ENCODE measurements at regions not wholly inside any gene's neighbourhood (a gene's known extent, or its start where the extent isn't known, plus 50 kb on each side); places are given as distances from the start of the nearest gene placed in this dataset.

GRCh38 chr5:112106878-112107277 is 312.2 kb downstream of the EPB41L4A start:
- TF ChIP-seq, protein P1, sequence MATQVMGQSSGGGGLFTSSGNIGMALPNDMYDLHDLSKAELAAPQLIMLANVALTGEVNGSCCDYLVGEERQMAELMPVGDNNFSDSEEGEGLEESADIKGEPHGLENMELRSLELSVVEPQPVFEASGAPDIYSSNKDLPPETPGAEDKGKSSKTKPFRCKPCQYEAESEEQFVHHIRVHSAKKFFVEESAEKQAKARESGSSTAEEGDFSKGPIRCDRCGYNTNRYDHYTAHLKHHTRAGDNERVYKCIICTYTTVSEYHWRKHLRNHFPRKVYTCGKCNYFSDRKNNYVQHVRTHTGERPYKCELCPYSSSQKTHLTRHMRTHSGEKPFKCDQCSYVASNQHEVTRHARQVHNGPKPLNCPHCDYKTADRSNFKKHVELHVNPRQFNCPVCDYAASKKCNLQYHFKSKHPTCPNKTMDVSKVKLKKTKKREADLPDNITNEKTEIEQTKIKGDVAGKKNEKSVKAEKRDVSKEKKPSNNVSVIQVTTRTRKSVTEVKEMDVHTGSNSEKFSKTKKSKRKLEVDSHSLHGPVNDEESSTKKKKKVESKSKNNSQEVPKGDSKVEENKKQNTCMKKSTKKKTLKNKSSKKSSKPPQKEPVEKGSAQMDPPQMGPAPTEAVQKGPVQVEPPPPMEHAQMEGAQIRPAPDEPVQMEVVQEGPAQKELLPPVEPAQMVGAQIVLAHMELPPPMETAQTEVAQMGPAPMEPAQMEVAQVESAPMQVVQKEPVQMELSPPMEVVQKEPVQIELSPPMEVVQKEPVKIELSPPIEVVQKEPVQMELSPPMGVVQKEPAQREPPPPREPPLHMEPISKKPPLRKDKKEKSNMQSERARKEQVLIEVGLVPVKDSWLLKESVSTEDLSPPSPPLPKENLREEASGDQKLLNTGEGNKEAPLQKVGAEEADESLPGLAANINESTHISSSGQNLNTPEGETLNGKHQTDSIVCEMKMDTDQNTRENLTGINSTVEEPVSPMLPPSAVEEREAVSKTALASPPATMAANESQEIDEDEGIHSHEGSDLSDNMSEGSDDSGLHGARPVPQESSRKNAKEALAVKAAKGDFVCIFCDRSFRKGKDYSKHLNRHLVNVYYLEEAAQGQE (IDR thresholded peaks at IDR 0.05; ENCODE audit: insufficient read depth in 1 of 2, low read depth in 2 of 2, low read length in 1 of 2), result no peak
- no peak for TF ChIP-seq SIN3A (IDR thresholded peaks at IDR 0.05; ENCODE audit: borderline replicate concordance, insufficient read depth, low read depth, low read length)
- no peak for TF ChIP-seq POLR2AphosphoS5 (IDR thresholded peaks at IDR 0.05; ENCODE audit: low read depth, low read length)
- TF ChIP-seq CTCF (IDR thresholded peaks at IDR 0.05), result no peak
- TF ChIP-seq TCF7L2 (IDR thresholded peaks at IDR 0.05; ENCODE audit: low read depth, low read length), result no peak
- in situ Hi-C loops (cut with HindIII; ENCODE audit: low pct_unique_long_range_greater_than_20kb, low sequenced_read_pairs) (no loop called here), intact Hi-C loops (cut with micrococcal nuclease; ENCODE audit: unreplicated experiment) (no loop called here)
- H3K36me3 ChIP-seq (ENCODE audit: control insufficient read depth, insufficient read depth, low read length), result no peaks in the 10 kb centered on the region
- no peaks in the 10 kb centered on the region for H3K27me3 ChIP-seq (ENCODE audit: control insufficient read depth, insufficient read depth, low read length)
- no peaks in the 10 kb centered on the region for H3K4me1 ChIP-seq (ENCODE audit: control insufficient read depth, insufficient read depth, low read length)
- ATAC-seq (no peak), DNase-seq (ENCODE audit: low read depth, low spot score) (no peak)
- ChIA-PET CTCF (no interaction called here), POLR2A (no interaction called here)
- H3K4me3 ChIP-seq (ENCODE audit: low read depth in 2 of 2, low read length in 2 of 2), result no peak overlapping the region
- H3K9me3 ChIP-seq (ENCODE audit: control insufficient read depth, insufficient read depth, low read depth, low read length), result no peaks in the 10 kb centered on the region
- no TSS peak for BruUV-seq (replicated peaks)
- H3K27ac ChIP-seq (ENCODE audit: low read length), result no peak overlapping the region

DNA sequence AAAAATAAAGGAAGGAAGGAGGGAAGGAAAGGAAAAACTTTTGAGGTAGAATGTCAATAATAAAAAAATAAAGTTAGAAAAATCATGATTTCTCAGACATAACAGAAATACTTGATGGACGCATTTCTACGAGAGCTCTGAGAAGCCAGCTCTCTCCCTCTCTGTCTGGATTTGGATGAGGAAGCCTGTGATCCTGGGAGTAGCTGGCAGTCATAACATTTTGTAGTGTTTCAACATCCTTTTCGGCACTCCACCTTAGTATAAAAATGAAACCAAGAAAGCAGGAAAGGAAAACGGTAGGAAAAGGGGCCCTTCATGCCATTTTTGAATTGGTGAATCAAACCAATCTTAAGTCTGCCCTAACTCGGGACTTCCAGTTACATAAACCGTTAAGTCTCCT is 321.3 kb downstream of the EPB41L4A start:
- H3K4me1 ChIP-seq (ENCODE audit: control insufficient read depth, insufficient read depth, low read length), result no peaks in the 10 kb centered on the region
- no peaks in the 10 kb centered on the region for H3K36me3 ChIP-seq (ENCODE audit: control insufficient read depth, insufficient read depth, low read length)
- intact Hi-C loops (cut with micrococcal nuclease; ENCODE audit: unreplicated experiment) (no loop called here), in situ Hi-C loops (cut with HindIII; ENCODE audit: low pct_unique_long_range_greater_than_20kb, low sequenced_read_pairs) (no loop called here)
- BruUV-seq (replicated peaks), result no TSS peak
- DNase-seq (ENCODE audit: low read depth, low spot score) (no peak), ATAC-seq (no peak)
- H3K27ac ChIP-seq (ENCODE audit: low read length), result no peak overlapping the region
- ChIA-PET CTCF (no interaction called here), POLR2A (no interaction called here)
- TF ChIP-seq, protein P1 (IDR thresholded peaks at IDR 0.05; ENCODE audit: insufficient read depth in 1 of 2, low read depth in 2 of 2, low read length in 1 of 2), result no peak
- TF ChIP-seq TCF7L2 (IDR thresholded peaks at IDR 0.05; ENCODE audit: low read depth, low read length), result no peak
- TF ChIP-seq CTCF (IDR thresholded peaks at IDR 0.05), result no peak
- no peak for TF ChIP-seq POLR2AphosphoS5 (IDR thresholded peaks at IDR 0.05; ENCODE audit: low read depth, low read length)
- no peak for TF ChIP-seq SIN3A (IDR thresholded peaks at IDR 0.05; ENCODE audit: borderline replicate concordance, insufficient read depth, low read depth, low read length)
- H3K9me3 ChIP-seq (ENCODE audit: control insufficient read depth, insufficient read depth, low read depth, low read length), result no peaks in the 10 kb centered on the region
- H3K27me3 ChIP-seq (ENCODE audit: control insufficient read depth, insufficient read depth, low read length), result no peaks in the 10 kb centered on the region
- H3K4me3 ChIP-seq (ENCODE audit: low read depth in 2 of 2, low read length in 2 of 2), result peak overlapping the region in 1 of 2 experiments; percentile 10; a peak in 1 of 4 replicates

Measured in Panc1 (cell line).